CD4-positive, alpha-beta T cell treated with Interleukin-10 for 1 hour (primary cell): ENCODE measurements at regions not wholly inside any gene's neighbourhood (a gene's known extent, or its start where the extent isn't known, plus 50 kb on each side); places are given as distances from the start of the nearest gene placed in this dataset.

ENCODE experiments used
- DNase-seq: peaks from one replicate; pipeline ENCODE4 v3.0.0-alpha.2; 2020

- DNase-seq: no peak
Observed at GRCh38 chr13:111539791-111540446, 219.5 kb downstream of the TEX29 start.

- no peak for DNase-seq
Observed at GRCh38 chr13:111540486-111540885, 220.0 kb downstream of the TEX29 start.

- no peak for DNase-seq
Observed at GRCh38 chr13:111541345-111541744, 220.9 kb downstream of the TEX29 start.

- no peak for DNase-seq
Observed at GRCh38 chr13:111541752-111542529, 221.5 kb downstream of the TEX29 start.

GRCh38 chr13:111542530-111543341 lies 222.3 kb downstream of the TEX29 start:
- DNase-seq: no peak

- DNase-seq: no peak
Observed at GRCh38 chr13:111546921-111547675, 226.7 kb downstream of the TEX29 start.

- DNase-seq: no peak
Observed at GRCh38 chr13:111547726-111548273, 227.4 kb downstream of the TEX29 start.

GRCh38 chr13:111548301-111548700 lies 227.9 kb downstream of the TEX29 start:
- no peak for DNase-seq

GRCh38 chr13:111548805-111549204 lies 228.4 kb downstream of the TEX29 start:
- DNase-seq: no peak

- no peak for DNase-seq
Observed at GRCh38 chr13:111549464-111549863, 229.0 kb downstream of the TEX29 start.

- no peak for DNase-seq
Observed at GRCh38 chr13:111550062-111550461, 229.6 kb downstream of the TEX29 start.

GRCh38 chr13:111551204-111551820 lies 230.9 kb downstream of the TEX29 start:
- no peak for DNase-seq

- DNase-seq: no peak
Observed at GRCh38 chr13:111552891-111553655, 232.6 kb downstream of the TEX29 start.

GRCh38 chr13:111554539-111555267 lies 234.3 kb downstream of the TEX29 start:
- DNase-seq: no peak

GRCh38 chr13:111555268-111555808 lies 234.9 kb downstream of the TEX29 start:
- no peak for DNase-seq

GRCh38 chr13:111555903-111556302 lies 235.5 kb downstream of the TEX29 start:
- DNase-seq: no peak

- DNase-seq: no peak
Observed at GRCh38 chr13:111556496-111556895, 236.1 kb downstream of the TEX29 start.

- no peak for DNase-seq
Observed at GRCh38 chr13:111557921-111558699, 237.7 kb downstream of the TEX29 start.

GRCh38 chr13:111558700-111559088 lies 238.3 kb downstream of the TEX29 start:
- DNase-seq: no peak
